IMR-90 (cell line): ENCODE measurements at regions not wholly inside any gene's neighbourhood (a gene's known extent, or its start where the extent isn't known, plus 50 kb on each side); places are given as distances from the start of the nearest gene placed in this dataset.
A peak's percentile ranks its signal among the peaks of the same experiment; 100 is the strongest.

Source experiments
- ATAC-seq: fragments of 200-7000 bp; cut with Tn5 transposase; 2 replicates; pipeline ENCODE4 v1.9.1; 2020; ENCODE audit warnings: low read depth, mild to moderate bottlenecking, moderate library complexity
- BruUV-seq: library from RNA; stranded (reverse); fragments of 400-500 nt; replicated peaks from 2 replicates; lab custom pipeline; 2021; lab: Mats Ljungman, UMichigan
- CTCF ChIA-PET: fragments of 300-600 bp; formaldehyde crosslinking; extraction: SDS; loops from one replicate; lab custom pipeline; 2021; ENCODE audit warnings: antibody characterized with exemption; lab: Yijun Ruan, JAX
- POLR2A ChIA-PET: fragments of 300-600 bp; sonication (Branson Sonifier 250); formaldehyde crosslinking; loops from one replicate; lab custom pipeline; 2022; ENCODE audit warnings: antibody characterized with exemption; ENCODE audit not compliant: unreplicated experiment; lab: Charles Lee
- DNase-seq: peaks from one replicate; pipeline ENCODE4 v3.0.0; 2013
- H2AFZ ChIP-seq: replicated peaks from 2 replicates; pipeline ENCODE3; 2013; ENCODE audit warnings: low read length, mild to moderate bottlenecking; ENCODE audit not compliant: poor library complexity
- H2AK5ac ChIP-seq: 2 replicates; pipeline ENCODE4 v1.6.1; 2013; ENCODE audit warnings: low read depth, low read length, inconsistent platforms
- H2AK9ac ChIP-seq: replicated peaks from 2 replicates; pipeline ENCODE3; 2013; ENCODE audit warnings: mild to moderate bottlenecking, low read depth, low read length, moderate library complexity; ENCODE audit not compliant: poor library complexity
- H2BK120ac ChIP-seq: 2 replicates; pipeline ENCODE4 v1.6.1; 2013; ENCODE audit warnings: low read depth, low read length, inconsistent platforms
- H2BK15ac ChIP-seq: 3 replicates; pipeline ENCODE4 v1.6.1; 2013; ENCODE audit warnings: low read depth, low read length, inconsistent platforms
- H2BK20ac ChIP-seq: 2 replicates; pipeline ENCODE4 v1.6.1; 2013; ENCODE audit warnings: low read depth, mild to moderate bottlenecking, inconsistent platforms, low read length, moderate library complexity
- H2BK5ac ChIP-seq: 2 replicates; pipeline ENCODE4 v1.6.1; 2013; ENCODE audit warnings: mild to moderate bottlenecking, low read depth, low read length, inconsistent platforms; ENCODE audit not compliant: poor library complexity, severe bottlenecking
- H3K14ac ChIP-seq: replicated peaks from 2 replicates; pipeline ENCODE4 v1.6.1; 2013; ENCODE audit warnings: low read depth, low read length, inconsistent platforms
- H3K18ac ChIP-seq: 2 replicates; pipeline ENCODE4 v1.6.1; 2013; ENCODE audit warnings: low read depth, low read length, control low read depth
- H3K23ac ChIP-seq: 2 replicates; pipeline ENCODE4 v1.6.1; 2013; ENCODE audit warnings: low read depth, low read length, inconsistent platforms
- H3K27ac ChIP-seq: 2 replicates; pipeline ENCODE4 v1.5.1; 2013; ENCODE audit warnings: mild to moderate bottlenecking, control low read depth, low read length; ENCODE audit not compliant: insufficient read depth
- H3K27me3 ChIP-seq: 2 replicates; pipeline ENCODE4 v1.6.1; 2013; ENCODE audit warnings: low read length; ENCODE audit not compliant: control insufficient read depth, insufficient read depth
- H3K36me3 ChIP-seq: 2 replicates; pipeline ENCODE4 v1.6.1; 2013; ENCODE audit warnings: low read length, mixed read lengths; ENCODE audit not compliant: control insufficient read depth, insufficient read depth
- H3K4ac ChIP-seq: 2 replicates; pipeline ENCODE4 v1.6.1; 2013; ENCODE audit warnings: low read depth, low read length, inconsistent platforms
- H3K4me1 ChIP-seq: 2 replicates; pipeline ENCODE4 v1.6.1; 2013; ENCODE audit warnings: low read length, mixed read lengths; ENCODE audit not compliant: control insufficient read depth, insufficient read depth
- H3K4me2 ChIP-seq: 2 replicates; pipeline ENCODE4 v1.6.1; 2013; ENCODE audit warnings: low read depth, mild to moderate bottlenecking, control low read depth, low read length, moderate library complexity
- H3K4me3 ChIP-seq: 2 replicates; pipeline ENCODE4 v1.5.1; 2013; ENCODE audit warnings: low read depth, mild to moderate bottlenecking, control low read depth, low read length, moderate library complexity; ENCODE audit not compliant: insufficient read depth
- H3K56ac ChIP-seq: 2 replicates; pipeline ENCODE4 v1.6.1; 2013; ENCODE audit warnings: low read length, inconsistent platforms; ENCODE audit not compliant: insufficient read depth; ENCODE audit errors: extremely low read depth
- H3K79me1 ChIP-seq, 2 experiments: 2 replicates each; pipeline ENCODE4 v1.6.1; 2013; ENCODE audit warnings: low read length in 2 of 2, inconsistent platforms in 1 of 2, low read depth in 1 of 2
- H3K9ac ChIP-seq: 2 replicates; pipeline ENCODE4 v1.6.1; 2013; ENCODE audit warnings: low read depth, low read length, control low read depth
- H3K9me1 ChIP-seq: 2 replicates; pipeline ENCODE4 v1.6.1; 2013; ENCODE audit warnings: low read length, inconsistent platforms; ENCODE audit not compliant: insufficient read depth
- H3K9me3 ChIP-seq: 2 replicates; pipeline ENCODE4 v1.6.1; 2013; ENCODE audit warnings: low read length; ENCODE audit not compliant: control insufficient read depth, insufficient read depth
- H4K20me1 ChIP-seq: 2 replicates; pipeline ENCODE4 v1.6.1; 2013; ENCODE audit warnings: low read length, inconsistent platforms; ENCODE audit not compliant: insufficient read depth
- H4K5ac ChIP-seq: 2 replicates; pipeline ENCODE4 v1.6.1; 2013; ENCODE audit warnings: mild to moderate bottlenecking, low read depth, low read length, control low read depth
- H4K8ac ChIP-seq, 2 experiments: 2 replicates each; pipeline ENCODE4 v1.6.1; 2013; ENCODE audit warnings: low read depth in 2 of 2, low read length in 2 of 2, control low read depth in 1 of 2, inconsistent platforms in 1 of 2
- H4K91ac ChIP-seq: 2 replicates; pipeline ENCODE4 v1.6.1; 2013; ENCODE audit warnings: low read depth, low read length, inconsistent platforms; ENCODE audit not compliant: insufficient read depth
- MXI1 ChIP-seq: IDR thresholded peaks from 2 replicates; pipeline ENCODE4 v1.6.1; 2012; ENCODE audit warnings: low read depth, mild to moderate bottlenecking, low read length, moderate library complexity, borderline replicate concordance
- WGBS, 2 experiments: methylation state at CpG; one replicate each; pipeline versions ENCODE4 v1.1.5 to v1.1.7; 2013; ENCODE audit warnings: missing lambda C conversion rate in 2 of 2; ENCODE audit not compliant: insufficient read length in 1 of 2; ENCODE audit errors: extremely low coverage in 2 of 2; 5-methylcytosine and 5-hydroxymethylcytosine counted together
- dilution Hi-C: fragments of 300-500 bp; cut with HindIII; formaldehyde crosslinking; loops from one replicate; pipeline ENCODE4 v1.14.3; 2018; ENCODE audit warnings: low sequenced_read_pairs; ENCODE audit not compliant: unreplicated experiment
- in situ Hi-C: fragments of 300-500 bp; cut with MboI; formaldehyde crosslinking; loops from 3 replicates; pipeline ENCODE4 v1.14.3; 2019; ENCODE audit warnings: low sequenced_read_pairs, inconsistent platforms, mixed read lengths
- intact Hi-C: fragments of 100-400 bp; cut with micrococcal nuclease; formaldehyde crosslinking; loops from 2 replicates; pipeline ENCODE4 v1.10.0; 2022

DNA sequence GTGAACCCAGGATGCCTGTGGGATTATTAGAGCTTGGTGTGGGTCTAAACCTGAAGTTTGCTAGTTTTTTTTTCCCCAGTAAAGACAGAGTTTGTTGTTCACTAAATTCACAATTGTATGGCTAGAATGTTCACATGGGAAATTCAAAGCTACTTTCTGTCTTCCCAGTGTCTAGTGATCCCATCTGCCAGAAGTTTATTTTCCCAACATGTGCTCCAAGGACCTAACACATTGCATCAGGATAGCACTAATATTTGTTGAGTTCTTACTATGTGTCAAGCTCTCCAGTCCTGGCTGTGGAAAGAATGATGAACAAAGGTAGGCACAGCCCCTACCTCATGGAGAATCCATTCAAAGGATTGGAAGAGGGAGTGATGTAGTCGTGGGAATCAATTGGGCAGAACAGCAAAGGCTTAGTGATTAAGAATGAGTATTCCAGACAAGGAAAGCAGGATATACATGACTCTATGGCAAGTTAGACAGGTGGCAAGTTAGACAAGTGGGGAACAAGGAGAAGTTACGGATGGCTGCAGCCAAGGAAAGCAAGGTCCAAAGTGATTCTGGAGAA lies 521.5 kb upstream of the WWC1 start:
- H3K4ac ChIP-seq = peak overlapping the region; percentile 92
- no peak overlapping the region for H2AFZ ChIP-seq
- H3K27ac ChIP-seq = no peak overlapping the region
- no peaks in the 10 kb centered on the region for H3K4me1 ChIP-seq
- no peak overlapping the region for H2AK9ac ChIP-seq
- DNase-seq (no peak), ATAC-seq (no peak)
- peak overlapping the region; percentile 75 for H2BK5ac ChIP-seq
- peak overlapping the region; percentile 66; the same call in 1 of the 2 replicates for H4K91ac ChIP-seq
- H3K23ac ChIP-seq = peak overlapping the region; percentile 46; the same call in 1 of the 2 replicates
- no TSS peak for BruUV-seq
- POLR2A ChIA-PET = no interaction called here
- H3K9me3 ChIP-seq = no peaks in the 10 kb centered on the region
- no peak overlapping the region; the same call in 1 of the 2 replicates for H3K4me2 ChIP-seq
- TF ChIP-seq MXI1 = no peak
- no peaks in the 10 kb centered on the region for H4K20me1 ChIP-seq
- H4K8ac ChIP-seq = peak overlapping the region; percentile 48 to 70; a peak in 3 of 4 replicates
- peak overlapping the region; percentile 89 for H2BK20ac ChIP-seq
- peak overlapping the region; percentile 83; the same call in 1 of the 2 replicates for H3K18ac ChIP-seq
- H3K4me3 ChIP-seq = no peak overlapping the region
- intact Hi-C loops = no loop called here
- in situ Hi-C loops = no loop called here
- peak overlapping the region; percentile 91 for H2BK120ac ChIP-seq
- no peak overlapping the region for H3K9ac ChIP-seq
- CTCF ChIA-PET = interaction anchor here (0.6 to 1.0 kb wide), 3 partner anchors 12 to 154 kb away, joined by 3 read pairs; no protein-coding TSS in a partner anchor
- H3K36me3 ChIP-seq = no peaks in the 10 kb centered on the region
- peak overlapping the region; percentile 43; the same call in 1 of the 2 replicates for H2AK5ac ChIP-seq
- peak overlapping the region; percentile 73 for H3K14ac ChIP-seq
- H3K56ac ChIP-seq = no peak overlapping the region
- peak overlapping the region; percentile 84; the same call in 2 of the 3 replicates for H2BK15ac ChIP-seq
- WGBS, 2 experiments = no CpG with 5 or more reads among the region's 2 CpGs
- peak overlapping the region; percentile 91; the same call in 1 of the 2 replicates for H4K5ac ChIP-seq
- no peaks in the 10 kb centered on the region for H3K79me1 ChIP-seq
- H3K9me1 ChIP-seq = 0 out of 2 replicates have a peak, but pooled peaks cover 4% of the 10 kb centered on the region
- H3K27me3 ChIP-seq = no peaks in the 10 kb centered on the region
- dilution Hi-C loops = no loop called here
